CD4-positive, alpha-beta T cell treated with Interleukin-10 for 1 hour (primary cell): ENCODE measurements at regions not wholly inside any gene's neighbourhood (a gene's known extent, or its start where the extent isn't known, plus 50 kb on each side); places are given as distances from the start of the nearest gene placed in this dataset.

Source experiments
- DNase-seq: peaks from one replicate; pipeline ENCODE4 v3.0.0-alpha.2; 2020

GRCh38 chr6:108734271-108734922, 113.8 kb upstream of the ARMC2 start:
- no peak for DNase-seq

GRCh38 chr6:108735310-108736001, 112.8 kb upstream of the ARMC2 start:
- no peak for DNase-seq

DNA sequence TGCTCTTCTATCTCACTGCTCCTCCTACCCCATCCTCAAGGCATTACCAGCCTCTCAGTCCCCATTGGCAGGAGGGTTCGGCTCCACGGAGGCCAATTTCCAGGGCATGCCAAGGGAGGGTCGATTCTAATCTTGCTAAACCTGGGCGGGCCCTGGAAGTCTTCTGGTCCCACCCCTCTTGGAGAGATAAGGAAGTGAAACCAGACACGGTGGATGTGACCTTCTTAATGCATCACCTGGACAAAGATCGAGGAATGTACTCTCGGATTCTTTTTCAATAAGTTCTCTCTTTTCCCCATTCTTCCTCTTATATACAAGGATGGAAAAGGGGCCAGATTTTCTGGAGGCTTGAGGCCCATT, 112.2 kb upstream of the ARMC2 start:
- DNase-seq, result no peak

DNA sequence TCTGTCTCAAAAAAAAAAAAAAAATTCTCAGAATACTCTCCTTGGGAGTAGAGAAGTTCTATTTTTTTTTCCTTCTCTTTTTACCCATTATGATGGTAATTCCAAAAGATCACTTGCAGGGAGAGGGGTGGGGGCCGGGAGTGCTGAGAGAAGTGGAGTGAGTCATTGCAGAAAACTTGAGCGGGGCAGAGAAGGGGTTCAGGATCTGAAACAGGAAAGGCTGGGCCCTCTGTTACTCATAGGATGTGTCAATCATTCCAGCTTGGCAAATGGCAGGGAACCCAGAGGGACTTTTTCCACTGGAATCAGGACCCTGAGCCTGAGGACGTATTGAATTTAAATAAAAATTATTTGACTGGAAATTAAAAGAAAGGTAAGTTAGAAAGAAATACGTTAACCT, 111.4 kb upstream of the ARMC2 start:
- DNase-seq, result no peak

DNA sequence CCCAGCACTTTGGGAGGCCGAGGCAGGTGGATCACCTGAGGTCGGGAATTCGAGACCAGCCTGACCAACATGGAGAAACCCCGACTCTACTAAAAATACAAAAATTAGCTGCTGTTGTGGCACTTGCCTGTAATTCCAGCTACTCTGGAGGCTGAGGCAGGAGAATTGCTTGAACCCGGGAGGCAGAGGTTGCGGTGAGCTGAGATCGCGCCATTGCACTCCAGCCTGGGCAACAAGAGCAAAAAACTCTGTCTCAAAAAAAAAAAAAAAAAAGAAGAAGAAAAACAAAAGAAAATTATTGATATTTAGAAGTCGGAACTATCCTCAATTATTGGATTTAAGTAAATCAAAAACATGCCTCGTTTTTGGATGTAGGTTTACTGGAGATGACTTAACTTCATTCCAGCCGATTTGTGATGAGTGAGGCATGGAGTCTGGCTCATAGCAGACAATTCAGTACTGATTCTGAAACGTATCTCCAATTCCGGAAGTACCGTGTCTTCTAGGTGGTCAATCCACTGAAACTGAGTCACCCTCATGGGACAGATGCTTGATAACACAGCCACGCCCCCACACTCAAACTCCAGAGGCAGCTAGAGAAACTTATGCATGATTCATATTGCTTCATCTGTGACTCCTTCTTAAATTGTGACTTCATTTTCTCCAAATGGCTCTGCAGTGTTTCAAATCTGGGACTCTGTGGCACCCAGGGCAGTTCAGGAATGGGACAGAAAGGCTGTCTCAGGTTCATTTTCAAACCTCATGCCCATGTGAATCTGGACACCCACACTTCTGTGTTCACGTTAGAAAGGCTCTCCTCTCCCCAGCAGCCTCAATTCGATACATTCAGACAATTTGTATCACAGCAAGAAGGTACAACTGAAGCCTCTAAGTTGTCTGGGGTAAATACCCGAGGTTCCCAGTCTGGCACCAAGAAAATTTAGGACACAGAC, 110.4 kb upstream of the ARMC2 start:
- DNase-seq, result no peak

DNA sequence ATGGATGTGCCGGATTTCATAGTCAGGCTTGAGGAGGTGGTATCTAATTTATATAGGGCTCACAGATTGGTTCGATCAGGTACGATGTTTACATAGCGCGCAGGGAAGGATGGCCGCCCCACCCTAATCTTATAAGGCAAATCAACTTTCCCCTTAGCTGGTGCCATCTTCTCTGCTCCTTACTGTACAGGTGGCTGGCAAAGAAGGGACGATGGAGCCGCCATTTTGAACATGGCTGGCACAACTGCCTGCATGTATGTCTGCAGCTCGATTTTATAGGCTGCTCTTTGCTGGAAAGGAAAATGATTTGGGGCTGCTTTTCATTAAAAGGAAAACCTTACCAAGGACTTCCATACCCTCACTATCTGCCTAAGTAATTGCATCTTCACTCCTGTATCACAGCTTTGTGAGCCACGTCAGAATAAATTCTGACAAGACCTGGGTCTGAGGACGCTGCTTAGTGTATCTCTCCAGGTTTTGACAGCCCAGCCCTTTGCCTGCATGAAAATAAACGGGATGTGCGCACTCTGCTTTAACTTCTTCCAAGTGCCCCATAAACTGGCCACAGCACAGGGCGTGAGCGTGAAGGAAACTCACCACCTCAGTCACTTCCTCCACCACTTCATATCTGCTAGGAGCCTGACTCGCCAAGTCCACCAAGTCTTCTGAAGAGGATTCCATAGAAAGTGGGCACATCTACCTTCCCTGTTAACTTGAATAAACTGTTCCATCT, 109.4 kb upstream of the ARMC2 start:
- DNase-seq, result no peak

GRCh38 chr6:108739496-108740330, 108.5 kb upstream of the ARMC2 start:
- no peak for DNase-seq

- no peak for DNase-seq
These were observed 106.8 kb upstream of the ARMC2 start for GRCh38 chr6:108741331-108741989.

DNA sequence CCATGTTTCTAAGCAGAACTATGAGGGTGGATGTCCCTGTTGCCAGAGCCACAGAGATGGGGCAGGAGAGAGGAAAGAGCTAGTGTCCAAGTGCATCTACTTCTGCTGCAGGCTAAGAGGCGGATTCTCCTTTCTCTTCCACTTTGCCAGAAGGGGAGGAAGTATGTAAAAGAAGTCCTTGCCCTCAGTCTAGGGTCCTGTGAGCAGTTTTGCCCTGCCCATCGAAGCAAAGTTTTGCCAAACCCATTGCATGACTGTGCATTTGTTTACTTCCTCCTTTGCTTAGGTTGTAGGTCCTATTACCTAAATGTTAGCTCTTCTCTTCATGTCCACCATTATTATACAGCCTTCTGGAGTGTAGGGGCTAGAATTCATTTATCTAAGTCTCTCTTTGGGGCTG, 106.2 kb upstream of the ARMC2 start:
- DNase-seq, result peak; percentile 1

GRCh38 chr6:108744244-108744972, 103.8 kb upstream of the ARMC2 start:
- DNase-seq, result no peak

DNA sequence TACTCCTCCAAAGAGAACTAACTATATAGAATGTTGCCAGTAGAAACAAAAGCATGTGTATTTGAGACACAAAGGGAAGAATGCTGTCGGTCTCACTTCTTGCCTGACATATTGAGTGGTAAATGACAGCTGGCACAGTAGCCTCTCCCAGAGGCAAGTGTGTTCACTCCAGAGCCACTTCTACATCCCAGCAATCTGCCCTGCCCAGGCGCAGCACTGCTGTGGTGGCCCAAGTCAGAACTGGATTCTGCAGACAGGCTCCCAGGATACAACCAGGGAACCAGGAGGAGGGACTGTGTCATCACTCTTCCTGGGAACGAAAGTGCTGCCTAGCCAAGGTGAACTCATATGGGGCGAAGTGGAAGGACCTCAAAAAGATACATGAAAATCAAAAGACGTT, 103.2 kb upstream of the ARMC2 start:
- no peak for DNase-seq

DNA sequence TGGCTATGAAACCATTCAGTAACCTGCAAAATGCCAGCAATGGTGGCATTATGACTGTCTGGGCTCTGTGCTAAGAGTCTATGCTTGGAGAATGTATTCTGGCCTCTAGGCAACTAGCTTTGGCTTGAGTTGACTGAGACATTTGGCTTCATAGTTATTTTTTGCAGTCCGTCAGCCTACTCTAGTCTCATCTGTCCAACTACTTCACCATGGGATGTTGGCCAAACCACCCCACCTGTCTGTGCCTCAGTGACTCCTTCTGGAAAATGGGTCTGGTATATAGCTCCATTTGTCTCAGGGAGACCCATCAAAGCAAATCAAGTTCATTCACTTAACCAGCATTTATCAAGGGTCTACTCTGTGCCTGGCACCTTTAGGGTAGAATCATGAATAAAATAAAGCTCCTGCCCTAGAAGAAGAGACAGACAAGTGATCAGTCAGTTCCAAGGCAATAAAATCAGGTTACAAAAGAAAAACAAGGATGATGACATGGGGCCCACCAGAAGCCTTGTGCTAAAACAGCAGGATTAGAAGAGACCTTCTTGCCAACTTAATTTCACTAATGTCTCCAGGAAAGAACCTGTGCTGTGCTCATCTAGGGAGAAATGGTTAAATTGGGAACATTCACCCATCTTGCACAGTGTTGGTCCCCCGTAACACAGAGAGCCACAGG, 102.4 kb upstream of the ARMC2 start:
- DNase-seq, result no peak

GRCh38 chr6:108746366-108746765, 101.9 kb upstream of the ARMC2 start:
- no peak for DNase-seq

DNA sequence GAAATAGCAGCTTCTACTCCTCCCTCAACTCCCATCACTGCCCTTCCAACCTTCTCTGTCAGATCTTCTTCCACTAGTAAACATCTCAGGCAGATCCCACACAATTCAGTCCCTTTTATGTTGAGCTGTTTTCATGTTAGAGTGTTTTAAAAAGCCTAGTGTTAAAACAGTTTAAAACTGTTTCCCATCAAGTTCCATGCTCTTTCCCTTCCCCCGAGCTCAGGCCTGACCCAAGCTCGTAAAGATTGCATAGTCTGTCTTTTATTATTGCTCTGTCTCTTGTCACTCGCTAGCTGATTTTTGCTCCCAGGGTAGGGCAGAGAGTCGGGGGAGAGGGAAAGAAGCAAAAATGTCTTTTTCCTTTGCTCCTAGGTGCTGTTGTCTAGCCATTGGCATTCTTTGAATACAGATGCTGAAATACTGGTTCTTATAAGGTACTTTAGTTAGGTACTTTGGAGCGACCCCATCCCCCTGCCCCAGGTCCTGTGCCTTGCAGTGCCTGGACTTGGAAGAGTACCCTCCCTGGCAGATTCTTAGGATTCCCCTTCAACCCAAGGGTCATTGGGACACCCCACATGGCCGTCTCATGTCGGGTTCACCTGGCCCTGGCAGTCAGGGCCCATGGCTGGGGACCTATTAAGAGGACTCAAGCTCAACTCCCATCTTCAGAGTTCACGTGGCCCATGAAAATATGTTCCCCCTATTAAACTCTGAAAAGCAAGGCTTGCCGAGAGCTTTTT, 101.2 kb upstream of the ARMC2 start:
- DNase-seq, result no peak

DNA sequence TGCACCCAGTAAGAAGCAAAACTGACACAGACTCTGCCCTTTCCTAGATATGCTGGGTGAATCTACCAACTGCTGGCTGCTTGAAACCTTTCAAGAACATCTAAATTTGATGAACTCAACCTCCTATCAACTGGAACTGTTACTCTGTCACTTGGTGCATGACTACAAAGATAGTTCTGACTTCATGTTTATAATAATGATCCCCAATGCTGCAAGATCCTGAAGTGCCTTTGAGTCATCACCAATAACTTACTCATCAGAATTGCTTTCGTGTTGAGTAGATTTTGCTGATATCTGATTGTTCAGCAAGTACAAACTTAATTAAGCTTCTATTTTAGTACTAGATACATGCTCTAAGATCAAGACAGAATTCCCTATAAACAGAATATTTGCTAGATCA, 100.2 kb upstream of the ARMC2 start:
- DNase-seq, result no peak

DNA sequence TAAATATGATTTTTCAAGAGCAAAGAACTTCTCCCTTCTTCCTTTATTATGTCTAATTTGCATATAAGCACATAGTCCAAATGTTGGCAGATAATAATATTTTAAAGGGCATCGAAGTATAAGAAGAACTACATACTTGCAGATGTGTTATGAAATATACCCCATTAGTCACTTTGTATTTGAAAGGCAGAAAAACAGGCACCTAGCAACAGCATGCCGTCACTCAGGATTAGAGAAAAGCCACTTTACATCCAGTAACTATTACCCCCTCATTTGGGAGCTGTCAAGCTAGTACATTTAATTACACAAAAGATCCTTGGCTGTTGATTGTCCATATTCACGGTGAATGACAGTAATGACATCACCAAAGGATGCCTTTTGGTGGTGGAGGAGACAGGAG, 99.3 kb upstream of the ARMC2 start:
- DNase-seq, result no peak

GRCh38 chr6:108750801-108751200, 97.4 kb upstream of the ARMC2 start:
- no peak for DNase-seq

GRCh38 chr6:108751282-108751681, 96.9 kb upstream of the ARMC2 start:
- no peak for DNase-seq
